ENCODE measurements at regions not wholly inside any gene's neighbourhood (a gene's known extent, or its start where the extent isn't known, plus 50 kb on each side); places are given as distances from the start of the nearest gene placed in this dataset.
"Not testable (repeated sequence)": the region's sequence is repeated elsewhere in the genome, so short reads cannot be mapped to it uniquely, and the experiment has no call there.

DNA sequence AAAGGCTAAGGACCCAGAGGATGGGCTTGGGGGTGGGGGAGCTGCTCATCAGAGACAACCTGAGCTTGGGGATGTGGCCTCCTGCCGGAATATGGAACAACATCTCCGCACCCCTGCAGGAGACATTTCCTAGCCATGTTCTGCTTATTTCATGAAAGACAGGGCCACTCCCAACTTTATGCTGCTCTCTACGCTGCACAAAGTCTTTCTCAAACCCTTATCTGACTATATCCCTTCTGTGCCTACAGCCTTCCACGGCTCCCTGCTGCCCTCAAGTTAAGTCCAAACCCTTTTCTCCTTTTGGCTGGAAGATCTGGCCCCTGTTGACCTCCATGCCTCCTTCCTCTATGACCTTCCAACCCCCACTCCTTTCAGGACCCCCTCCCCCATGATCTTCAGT is 562.0 kb downstream of the MN1 start:
- no peak for DNase-seq

- no peak for DNase-seq
These were observed 561.1 kb downstream of the MN1 start for GRCh38 chr22:27240298-27241075.

DNA sequence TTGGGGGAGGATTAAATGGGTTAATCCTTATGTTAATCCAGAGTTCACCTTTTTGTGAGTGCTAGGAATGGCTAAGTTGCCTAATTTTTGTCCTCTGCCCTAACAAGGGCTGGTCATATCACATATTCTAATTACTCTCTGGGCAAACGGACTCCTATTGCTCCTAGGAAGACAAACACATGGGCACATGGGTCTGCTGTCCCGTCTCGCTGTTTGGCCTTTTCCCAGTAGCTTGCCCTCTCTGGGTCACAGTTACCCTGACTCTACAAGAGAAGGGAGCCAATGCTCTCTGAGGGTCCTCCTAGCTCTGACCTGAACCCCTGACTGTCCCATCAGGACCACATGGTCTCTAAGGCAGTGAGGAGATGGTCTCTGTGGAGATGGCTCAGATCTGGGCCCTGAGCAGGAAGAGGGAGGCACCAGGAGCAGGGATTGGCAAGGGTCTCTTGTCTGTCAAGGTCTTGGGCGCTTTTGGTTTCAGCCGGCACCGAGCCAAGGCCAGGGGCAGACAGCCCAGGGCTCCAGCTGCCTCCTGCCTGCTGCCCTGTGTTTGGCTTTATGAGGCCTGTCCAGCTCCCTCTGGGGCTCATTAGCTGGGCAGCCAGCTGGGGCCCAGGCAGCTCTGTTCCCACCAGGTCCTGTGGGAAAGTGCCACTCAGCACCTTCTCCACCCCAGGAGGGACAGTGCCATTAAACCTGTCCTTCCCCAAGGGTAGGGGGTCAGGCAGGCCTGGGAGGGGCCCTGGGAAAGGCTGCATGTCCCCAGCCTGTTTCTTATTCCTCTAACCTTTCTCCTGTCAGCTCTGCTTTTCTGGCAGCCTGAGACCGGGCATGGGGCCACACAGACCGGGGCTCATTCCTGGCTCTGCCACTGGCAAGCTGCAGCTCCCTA is 559.9 kb downstream of the MN1 start:
- peak; percentile 51 for DNase-seq

- no peak for DNase-seq
These were observed 559.1 kb downstream of the MN1 start for GRCh38 chr22:27242474-27242873.

GRCh38 chr22:27242917-27243589 is 558.5 kb downstream of the MN1 start:
- DNase-seq: peak; percentile 31

GRCh38 chr22:27244328-27244727 is 557.2 kb downstream of the MN1 start:
- DNase-seq: no peak

- DNase-seq: no peak
These were observed 556.5 kb downstream of the MN1 start for GRCh38 chr22:27245056-27245455.

DNA sequence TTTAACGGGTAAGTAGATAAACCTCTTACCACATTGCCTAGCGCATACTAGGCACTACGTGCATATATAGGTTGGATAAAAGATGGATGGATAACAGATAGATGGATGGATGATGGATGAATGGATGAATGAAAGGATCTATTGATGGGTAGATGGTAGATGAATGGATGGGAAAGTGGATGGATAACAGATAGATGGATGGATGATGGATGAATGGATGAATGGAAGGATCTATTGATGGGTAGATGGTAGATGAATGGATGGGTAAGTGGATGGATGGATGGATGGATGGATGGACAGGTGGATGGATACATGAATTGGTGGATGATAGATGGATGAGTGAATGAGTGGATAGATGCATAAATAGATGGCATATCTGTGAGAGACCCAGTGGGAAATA is 555.0 kb downstream of the MN1 start:
- no peak for DNase-seq

GRCh38 chr22:27247701-27248434 is 553.7 kb downstream of the MN1 start:
- DNase-seq: no peak

DNA sequence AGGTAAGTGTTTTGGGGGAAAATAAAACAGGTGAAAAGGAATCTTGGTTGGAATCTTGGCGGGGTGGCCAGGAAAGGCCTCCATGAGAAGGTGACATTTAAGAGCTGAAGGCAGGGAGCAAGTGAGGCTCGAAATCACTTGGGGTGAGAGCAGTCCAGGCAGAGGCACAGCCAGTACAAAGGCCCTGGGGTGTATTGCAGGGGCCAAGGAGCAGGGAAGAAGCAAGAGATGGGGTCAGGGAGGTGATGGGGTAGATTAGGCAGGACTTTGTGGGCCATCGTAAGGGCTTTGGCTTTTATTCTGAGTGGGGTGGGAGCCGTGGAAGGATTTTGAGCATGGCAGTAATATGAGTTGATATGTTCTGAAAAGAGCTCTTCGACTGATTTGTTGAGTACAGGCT is 551.1 kb downstream of the MN1 start:
- DNase-seq: no peak

- DNase-seq: no peak
These were observed 550.7 kb downstream of the MN1 start for GRCh38 chr22:27250886-27251285.

DNA sequence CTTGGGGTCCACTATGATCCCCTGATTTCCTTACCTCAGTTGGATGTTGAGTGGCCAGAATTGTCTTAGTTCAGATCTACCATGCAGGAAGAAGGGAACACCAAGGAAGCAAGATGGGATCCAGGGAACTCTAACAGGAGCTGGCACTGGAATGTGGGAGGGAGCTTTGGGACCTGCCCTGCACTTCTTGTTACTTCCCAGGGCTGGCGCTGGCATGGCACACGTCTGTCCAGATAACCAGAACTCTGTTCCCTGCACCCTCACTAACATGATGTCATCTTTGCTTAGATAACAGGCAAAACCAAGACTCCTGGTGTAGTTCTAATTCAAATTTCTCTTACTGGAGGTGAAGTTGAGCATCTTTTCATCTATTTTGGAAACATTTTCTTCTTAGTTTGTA is 550.0 kb downstream of the MN1 start:
- no peak for DNase-seq

- DNase-seq: peak; percentile 92
These were observed 549.1 kb downstream of the MN1 start for GRCh38 chr22:27252282-27253049.

- DNase-seq: no peak
These were observed 548.3 kb downstream of the MN1 start for GRCh38 chr22:27253108-27253902.

- DNase-seq: not testable (repeated sequence)
These were observed 547.5 kb downstream of the MN1 start for GRCh38 chr22:27254063-27254462.

- no peak for DNase-seq
These were observed 546.0 kb downstream of the MN1 start for GRCh38 chr22:27255580-27255979.

DNA sequence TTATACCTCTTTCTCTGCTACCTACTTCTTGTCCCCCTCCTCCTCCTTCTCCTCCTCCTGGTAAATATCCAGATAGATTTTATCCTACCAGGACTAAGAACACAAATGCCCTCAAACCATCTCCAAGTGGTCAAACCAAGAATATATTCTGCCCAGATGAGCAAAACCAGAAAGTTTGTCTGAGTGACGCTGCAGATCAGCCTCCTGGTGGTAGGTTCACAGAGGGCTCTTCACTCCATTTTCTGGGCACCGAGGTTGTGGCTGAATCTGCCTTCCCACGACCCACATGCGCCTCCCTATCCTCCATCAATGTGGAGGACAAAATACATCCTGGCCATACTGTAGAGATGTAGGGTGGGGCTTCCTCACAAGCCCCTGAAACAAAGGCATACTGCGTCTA is 543.6 kb downstream of the MN1 start:
- no peak for DNase-seq

DNA sequence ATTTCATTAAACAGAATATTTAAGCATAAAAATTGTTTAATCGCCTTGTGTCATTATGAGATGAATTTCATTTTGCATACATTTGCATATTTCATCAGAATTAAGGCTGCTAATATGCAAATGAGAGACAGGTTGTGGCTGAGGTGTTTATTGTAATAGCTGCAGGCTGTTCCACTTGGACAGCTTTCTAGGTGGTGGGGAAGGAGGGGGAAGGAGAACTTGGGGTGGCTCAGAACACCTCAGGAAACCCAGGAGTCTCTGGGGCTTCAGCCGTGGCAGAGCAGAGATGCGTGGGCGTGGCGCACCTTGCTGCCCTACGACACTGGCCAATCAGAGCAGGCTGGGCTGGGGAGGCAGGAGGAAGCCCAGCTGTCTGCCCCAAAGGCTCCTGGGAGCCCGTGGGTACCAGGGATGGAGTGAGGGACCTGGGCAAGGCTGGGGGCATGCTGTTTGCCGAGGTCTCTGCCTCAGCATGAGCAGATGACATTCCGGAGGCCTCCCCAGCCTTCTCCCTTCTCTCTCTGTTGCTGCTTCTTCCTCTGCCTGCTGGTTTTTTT is 542.9 kb downstream of the MN1 start:
- no peak for DNase-seq

- no peak for DNase-seq
These were observed 542.1 kb downstream of the MN1 start for GRCh38 chr22:27259433-27259832.

DNA sequence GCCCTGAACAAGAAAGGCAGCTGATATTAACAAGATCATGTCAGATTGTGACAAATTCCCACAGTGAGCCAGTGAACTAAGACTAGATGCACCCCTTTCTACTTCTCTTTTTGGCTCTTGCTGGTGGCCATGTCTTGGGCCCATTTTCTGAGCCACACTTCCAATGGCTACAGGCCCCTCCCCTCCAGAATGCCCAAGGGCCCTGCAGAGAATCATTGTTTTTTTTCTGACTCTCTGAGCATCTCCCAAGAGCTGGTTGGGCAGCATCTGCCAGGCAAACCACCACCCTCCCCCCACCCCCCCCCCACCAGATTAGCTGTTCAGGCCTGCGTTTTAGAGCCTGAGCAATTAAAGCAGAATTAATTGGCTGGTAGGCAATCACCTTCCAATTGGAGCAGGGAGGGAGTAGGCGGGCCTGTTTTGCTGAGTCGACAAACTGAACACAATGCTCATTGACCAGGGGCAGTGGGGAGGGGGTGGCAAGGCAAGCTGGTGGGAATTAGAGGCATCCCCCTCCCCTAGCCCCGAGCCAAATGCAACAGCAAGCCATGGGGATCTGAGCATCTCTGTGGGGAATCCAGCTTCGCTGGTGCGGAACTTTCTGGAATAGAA is 541.4 kb downstream of the MN1 start:
- peak; percentile 43 for DNase-seq
